ENCODE measurements at regions not wholly inside any gene's neighbourhood (a gene's known extent, or its start where the extent isn't known, plus 50 kb on each side); places are given as distances from the start of the nearest gene placed in this dataset.

DNA sequence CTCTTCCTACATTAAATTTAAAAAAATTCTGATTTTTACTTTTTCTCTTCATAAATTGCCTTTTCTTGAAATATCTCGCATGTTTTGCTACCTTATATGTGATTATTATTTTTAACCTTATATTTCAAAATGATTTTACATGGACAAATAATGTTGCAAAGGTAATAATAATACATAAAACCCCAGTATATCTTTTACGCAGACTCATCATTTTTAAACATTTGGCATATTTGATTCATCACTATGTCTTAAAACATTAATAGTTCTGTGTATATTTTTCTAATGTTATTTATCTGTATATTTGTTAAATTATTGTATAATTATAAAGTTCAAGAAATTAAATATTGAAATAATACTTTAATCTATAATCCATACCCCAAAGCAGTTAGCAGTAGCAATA lies 350.8 kb downstream of the RPL10L start:
- WGBS, 2 donors = 89 to 90% methylated on average over 2 of the region's 2 CpGs
- TF ChIP-seq, protein P1, sequence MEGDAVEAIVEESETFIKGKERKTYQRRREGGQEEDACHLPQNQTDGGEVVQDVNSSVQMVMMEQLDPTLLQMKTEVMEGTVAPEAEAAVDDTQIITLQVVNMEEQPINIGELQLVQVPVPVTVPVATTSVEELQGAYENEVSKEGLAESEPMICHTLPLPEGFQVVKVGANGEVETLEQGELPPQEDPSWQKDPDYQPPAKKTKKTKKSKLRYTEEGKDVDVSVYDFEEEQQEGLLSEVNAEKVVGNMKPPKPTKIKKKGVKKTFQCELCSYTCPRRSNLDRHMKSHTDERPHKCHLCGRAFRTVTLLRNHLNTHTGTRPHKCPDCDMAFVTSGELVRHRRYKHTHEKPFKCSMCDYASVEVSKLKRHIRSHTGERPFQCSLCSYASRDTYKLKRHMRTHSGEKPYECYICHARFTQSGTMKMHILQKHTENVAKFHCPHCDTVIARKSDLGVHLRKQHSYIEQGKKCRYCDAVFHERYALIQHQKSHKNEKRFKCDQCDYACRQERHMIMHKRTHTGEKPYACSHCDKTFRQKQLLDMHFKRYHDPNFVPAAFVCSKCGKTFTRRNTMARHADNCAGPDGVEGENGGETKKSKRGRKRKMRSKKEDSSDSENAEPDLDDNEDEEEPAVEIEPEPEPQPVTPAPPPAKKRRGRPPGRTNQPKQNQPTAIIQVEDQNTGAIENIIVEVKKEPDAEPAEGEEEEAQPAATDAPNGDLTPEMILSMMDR (IDR thresholded peaks at IDR 0.05; ENCODE audit: control extremely low read depth, extremely low read depth) = no peak
- H3K9me3 ChIP-seq (ENCODE audit: control insufficient read depth in 4 of 4, insufficient read depth in 3 of 4, low read length in 3 of 4) = no peaks in the 10 kb centered on the region
- H3K4me1 ChIP-seq (ENCODE audit: control insufficient read depth in 5 of 5, insufficient read depth in 5 of 5, low read length in 5 of 5) = no peaks in the 10 kb centered on the region
- no peak overlapping the region for H3K4me3 ChIP-seq
- no peak overlapping the region for H3K27ac ChIP-seq (ENCODE audit: low read depth in 1 of 2, low read length in 1 of 2)
- DNase-seq (no peak), ATAC-seq (ENCODE audit: insufficient read depth, low FRiP score) (no peak)
- no peaks in the 10 kb centered on the region for H3K27me3 ChIP-seq (ENCODE audit: control insufficient read depth in 3 of 3, insufficient read depth in 3 of 3, low read length in 2 of 3)
- no peaks in the 10 kb centered on the region for H3K36me3 ChIP-seq (ENCODE audit: control insufficient read depth in 4 of 4, insufficient read depth in 4 of 4, low read length in 4 of 4)
- no peak overlapping the region for H3K9ac ChIP-seq (ENCODE audit: insufficient read depth in 1 of 2, low read length in 2 of 2)

DNA sequence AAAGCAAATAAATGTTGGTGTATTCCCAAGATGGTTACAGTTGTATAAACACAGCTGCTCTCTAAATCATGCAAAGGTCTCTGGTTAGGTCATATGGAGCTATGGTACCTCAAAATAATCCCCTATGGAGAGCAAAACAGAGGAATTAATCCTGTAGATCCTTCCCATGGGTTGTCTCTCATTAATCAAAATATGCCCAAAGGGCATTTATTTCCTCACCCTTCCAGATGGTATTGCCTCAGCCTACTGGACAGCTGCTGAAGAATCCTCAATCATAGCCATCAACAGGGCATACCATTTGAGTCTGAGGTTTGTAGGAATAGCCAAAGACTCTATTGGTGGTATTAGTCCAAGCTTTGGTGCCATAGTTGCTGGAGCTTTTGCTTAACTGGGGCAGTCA lies 360.9 kb downstream of the RPL10L start:
- no peak for ATAC-seq (ENCODE audit: insufficient read depth, low FRiP score)
- Histone ChIP-seq H3K36me3 (ENCODE audit: control insufficient read depth in 4 of 4, insufficient read depth in 4 of 4, low read length in 4 of 4) (no peaks in the 10 kb centered on the region), H3K9me3 (ENCODE audit: control insufficient read depth in 4 of 4, insufficient read depth in 3 of 4, low read length in 3 of 4) (peaks cover 0 to 2% (median 0%) of the 10 kb centered on the region in 4 donors), H3K9ac (ENCODE audit: insufficient read depth in 1 of 2, low read length in 2 of 2) (no peak overlapping the region), H3K4me3 (no peak overlapping the region), H3K27ac (ENCODE audit: low read depth in 1 of 2, low read length in 1 of 2) (no peak overlapping the region), H3K4me1 (ENCODE audit: control insufficient read depth in 5 of 5, insufficient read depth in 5 of 5, low read length in 5 of 5) (no peaks in the 10 kb centered on the region), H3K27me3 (ENCODE audit: control insufficient read depth in 3 of 3, insufficient read depth in 3 of 3, low read length in 2 of 3) (no peaks in the 10 kb centered on the region)
- TF ChIP-seq, protein P1 (IDR thresholded peaks at IDR 0.05; ENCODE audit: control extremely low read depth, extremely low read depth) = no peak
- DNase-seq = no peak

DNA sequence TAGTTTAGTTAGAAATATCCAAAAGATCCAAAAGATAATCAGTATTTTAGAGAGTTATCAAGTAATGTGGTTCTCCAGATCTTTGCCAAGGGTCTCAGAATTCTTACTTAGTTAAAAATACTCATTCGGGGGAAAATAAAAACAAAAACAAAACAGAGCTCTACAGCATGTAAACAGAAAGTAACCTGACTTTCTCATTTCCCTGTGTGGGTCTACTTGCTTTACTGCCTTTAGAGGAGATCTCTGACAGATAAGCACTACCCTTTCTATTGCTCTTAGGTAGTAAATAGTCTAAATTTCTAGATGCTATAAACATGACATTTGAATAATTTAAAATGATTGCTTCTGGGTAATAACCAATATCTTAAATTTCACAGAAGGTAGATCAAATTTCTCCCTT lies 371.8 kb downstream of the RPL10L start:
- WGBS, 2 donors = 74 to 90% methylated on average over 1 of the region's 1 CpG

DNA sequence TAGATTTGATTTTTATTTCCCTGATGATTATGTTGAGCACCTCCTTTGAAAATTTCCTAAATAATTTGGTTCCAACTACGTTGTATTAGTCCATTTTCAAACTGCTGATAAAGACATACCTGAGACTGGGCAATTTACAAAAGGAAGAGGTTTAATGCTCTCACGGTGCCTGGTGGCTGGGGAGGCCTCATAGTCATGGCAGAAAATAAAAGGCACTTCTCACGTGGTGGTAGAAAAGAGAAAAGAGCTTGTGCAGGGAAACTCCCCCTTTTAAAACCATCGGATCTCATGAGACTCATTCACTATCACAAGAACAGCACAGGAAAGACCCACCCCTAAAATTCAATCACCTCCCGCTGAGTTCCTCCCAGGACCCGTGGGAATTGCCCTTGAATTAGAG lies 372.3 kb downstream of the RPL10L start:
- no peak overlapping the region for H3K27ac ChIP-seq (ENCODE audit: low read depth in 1 of 2, low read length in 1 of 2)
- no peaks in the 10 kb centered on the region for H3K4me1 ChIP-seq (ENCODE audit: control insufficient read depth in 5 of 5, insufficient read depth in 5 of 5, low read length in 5 of 5)
- TF ChIP-seq, protein P1 (IDR thresholded peaks at IDR 0.05; ENCODE audit: control extremely low read depth, extremely low read depth) = no peak
- H3K9ac ChIP-seq (ENCODE audit: insufficient read depth in 1 of 2, low read length in 2 of 2) = no peak overlapping the region
- no peaks in the 10 kb centered on the region for H3K36me3 ChIP-seq (ENCODE audit: control insufficient read depth in 4 of 4, insufficient read depth in 4 of 4, low read length in 4 of 4)
- no peaks in the 10 kb centered on the region for H3K9me3 ChIP-seq (ENCODE audit: control insufficient read depth in 4 of 4, insufficient read depth in 3 of 4, low read length in 3 of 4)
- 67 to 77% methylated on average over 6 of the region's 6 CpGs for WGBS, 2 donors
- no peak overlapping the region for H3K4me3 ChIP-seq
- H3K27me3 ChIP-seq (ENCODE audit: control insufficient read depth in 3 of 3, insufficient read depth in 3 of 3, low read length in 2 of 3) = no peaks in the 10 kb centered on the region
- no peak for DNase-seq
- no peak for ATAC-seq (ENCODE audit: insufficient read depth, low FRiP score)

More for the DNA sequence above, 371.8 kb downstream of the RPL10L start:
- no peak for DNase-seq
- TF ChIP-seq, protein P1 (IDR thresholded peaks at IDR 0.05; ENCODE audit: control extremely low read depth, extremely low read depth) = no peak
- H3K9me3 ChIP-seq (ENCODE audit: control insufficient read depth in 4 of 4, insufficient read depth in 3 of 4, low read length in 3 of 4) = no peaks in the 10 kb centered on the region
- no peak overlapping the region for H3K27ac ChIP-seq (ENCODE audit: low read depth in 1 of 2, low read length in 1 of 2)
- no peak overlapping the region for H3K4me3 ChIP-seq
- no peak for ATAC-seq (ENCODE audit: insufficient read depth, low FRiP score)
- H3K4me1 ChIP-seq (ENCODE audit: control insufficient read depth in 5 of 5, insufficient read depth in 5 of 5, low read length in 5 of 5) = no peaks in the 10 kb centered on the region
- no peak overlapping the region for H3K9ac ChIP-seq (ENCODE audit: insufficient read depth in 1 of 2, low read length in 2 of 2)
- H3K27me3 ChIP-seq (ENCODE audit: control insufficient read depth in 3 of 3, insufficient read depth in 3 of 3, low read length in 2 of 3) = no peaks in the 10 kb centered on the region
- no peaks in the 10 kb centered on the region for H3K36me3 ChIP-seq (ENCODE audit: control insufficient read depth in 4 of 4, insufficient read depth in 4 of 4, low read length in 4 of 4)

All from lung (tissue), 11 donors.